ENCODE measurements at regions not wholly inside any gene's neighbourhood (a gene's known extent, or its start where the extent isn't known, plus 50 kb on each side); places are given as distances from the start of the nearest gene placed in this dataset.

DNA sequence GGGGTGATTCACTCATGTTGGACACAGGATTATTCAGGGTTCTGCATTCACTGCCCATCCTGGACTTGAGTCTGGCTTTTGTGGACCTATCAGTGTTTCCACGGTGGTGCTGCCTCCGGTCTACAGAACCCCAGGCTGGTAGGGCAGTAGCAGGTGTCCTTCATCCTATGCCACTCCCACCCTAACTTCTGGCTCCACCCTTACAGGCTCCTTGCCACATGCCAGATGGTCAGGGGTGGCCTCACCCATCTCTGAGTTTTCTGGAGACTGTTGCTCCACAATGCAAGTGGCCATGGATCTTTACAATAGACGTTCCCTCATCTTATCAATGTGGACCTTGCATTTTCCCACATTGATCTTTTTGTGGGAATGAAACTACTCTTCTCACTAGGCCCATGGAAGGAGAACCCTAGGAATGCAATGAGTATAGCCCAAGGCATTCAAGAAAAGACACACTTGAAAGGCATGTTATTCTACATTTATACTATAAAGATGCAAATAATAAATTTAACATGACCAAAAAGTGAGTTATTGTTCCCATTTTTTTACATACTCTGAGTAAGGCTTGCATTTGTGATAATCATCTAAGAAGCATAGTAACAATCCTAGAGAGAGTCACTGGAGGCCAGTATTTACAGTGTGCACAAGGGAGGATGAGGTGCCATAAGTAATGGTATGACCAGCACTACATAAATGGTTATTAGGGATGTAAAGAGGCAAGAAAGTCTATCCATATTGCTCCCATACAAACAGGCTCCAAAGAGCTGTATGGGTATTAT lies 57.4 kb upstream of the ADO start:
- DNase-seq (ENCODE audit: low read depth), result no peak

DNA sequence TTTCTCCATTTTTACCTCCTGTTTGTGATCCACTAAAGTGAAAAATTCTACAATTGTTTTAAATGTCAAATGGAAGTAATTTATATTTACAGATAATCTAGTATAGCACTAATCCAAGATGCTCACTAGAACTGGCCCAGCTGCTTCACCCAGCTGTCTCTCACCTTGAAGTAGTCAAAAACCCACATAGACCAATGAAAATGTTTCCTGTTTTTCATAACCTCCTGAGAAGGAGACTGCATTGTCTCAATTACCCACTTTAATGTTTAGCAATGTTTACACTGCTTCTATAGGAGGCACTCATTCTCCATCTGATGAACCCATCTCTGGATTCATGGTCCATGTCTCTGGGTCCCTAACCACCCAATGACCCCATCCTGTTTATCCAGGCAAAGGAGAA lies 56.1 kb upstream of the ADO start:
- DNase-seq (ENCODE audit: low read depth), result no peak

DNA sequence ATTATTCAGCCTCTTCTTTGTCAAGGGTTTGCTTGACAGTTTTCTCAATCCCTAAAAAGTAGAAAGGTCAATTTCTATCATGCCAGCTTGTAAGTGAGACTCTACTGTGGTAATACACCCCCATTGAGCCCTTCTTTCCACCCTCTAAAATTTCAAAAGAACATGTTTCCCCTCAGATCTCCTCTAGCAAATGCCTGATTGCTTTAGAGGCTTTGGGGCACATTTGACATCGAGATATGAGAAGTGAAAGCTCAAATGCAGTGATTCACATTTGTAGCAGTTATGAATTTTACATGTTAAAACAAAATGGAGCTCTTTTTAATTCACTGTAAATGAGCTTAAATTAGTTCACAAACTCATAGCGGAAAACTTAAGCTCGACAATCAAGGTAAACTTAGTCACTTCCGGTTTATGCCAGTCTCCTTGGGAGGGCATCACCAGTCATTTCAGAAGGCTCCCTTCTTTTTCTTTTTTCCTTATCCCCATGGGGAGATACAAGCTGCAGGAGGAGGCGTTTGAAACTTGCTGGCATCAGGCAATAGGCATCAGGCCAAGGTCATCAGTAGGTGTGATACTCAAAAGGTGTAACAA lies 55.3 kb upstream of the ADO start:
- DNase-seq (ENCODE audit: low read depth), result no peak

All from activated gamma-delta T cell treated with anti-CD3 and anti-CD28 coated beads, Interleukin-2, amount 50 U/mL, for 16 hours (primary cell).